DND-41 (cell line): ENCODE measurements at regions not wholly inside any gene's neighbourhood (a gene's known extent, or its start where the extent isn't known, plus 50 kb on each side); places are given as distances from the start of the nearest gene placed in this dataset.

Experiments
- ATAC-seq: fragments of 200-7000 bp; cut with Tn5 transposase; 3 replicates; pipeline ENCODE4 v1.9.1; 2021; ENCODE audit warnings: low read depth; ENCODE audit not compliant: insufficient read depth
- DNase-seq: peaks from one replicate; pipeline ENCODE4 v3.0.0-alpha.2; 2020
- H2AFZ ChIP-seq: 2 replicates; pipeline ENCODE4 v1.6.0; 2012; ENCODE audit warnings: low read depth, low read length
- H3K27ac ChIP-seq: 2 replicates; pipeline ENCODE4 v1.5.1; 2012; ENCODE audit warnings: low read length, inconsistent platforms
- H3K27me3 ChIP-seq: fragments of 200-600 bp; sonication (generic); 2 replicates; pipeline ENCODE4 v1.6.0; 2012; ENCODE audit warnings: low read length, mild to moderate bottlenecking, inconsistent platforms; ENCODE audit not compliant: insufficient read depth, poor library complexity
- H3K36me3 ChIP-seq: 2 replicates; pipeline ENCODE4 v1.5.1; 2012; ENCODE audit warnings: low read length, inconsistent platforms; ENCODE audit not compliant: insufficient read depth
- H3K4me1 ChIP-seq: 2 replicates; pipeline ENCODE4 v1.5.1; 2012; ENCODE audit warnings: mild to moderate bottlenecking, low read length; ENCODE audit not compliant: insufficient read depth
- H3K4me2 ChIP-seq: 2 replicates; pipeline ENCODE4 v1.6.0; 2012; ENCODE audit warnings: mild to moderate bottlenecking, moderate library complexity, low read length, inconsistent platforms; ENCODE audit not compliant: insufficient read depth
- H3K4me3 ChIP-seq, 2 experiments: fragments of 200-600 bp in 1 of 2; shearing (Covaris generic) in 1 of 2; 2 replicates each; pipeline ENCODE4 v1.5.1; 2012 to 2016; ENCODE audit warnings: inconsistent platforms in 2 of 2, low read length in 2 of 2, mild to moderate bottlenecking in 2 of 2, low read depth in 1 of 2, moderate library complexity in 1 of 2
- H3K79me2 ChIP-seq: 2 replicates; pipeline ENCODE4 v1.6.0; 2012; ENCODE audit warnings: low read length, inconsistent platforms; ENCODE audit not compliant: insufficient read depth
- H3K9ac ChIP-seq: 2 replicates; pipeline ENCODE4 v1.6.0; 2012; ENCODE audit warnings: low read depth, mild to moderate bottlenecking, inconsistent platforms, low read length, moderate library complexity
- H3K9me3 ChIP-seq: 2 replicates; pipeline ENCODE4 v1.5.1; 2012; ENCODE audit warnings: low read length, moderate library complexity, mild to moderate bottlenecking, inconsistent platforms; ENCODE audit not compliant: insufficient read depth, severe bottlenecking
- H4K20me1 ChIP-seq: 2 replicates; pipeline ENCODE4 v1.6.0; 2012; ENCODE audit warnings: low read length; ENCODE audit not compliant: insufficient read depth
- EZH2 ChIP-seq: IDR thresholded peaks from 3 replicates; pipeline ENCODE4 v1.6.1; 2012; ENCODE audit warnings: borderline replicate concordance, low read depth, mild to moderate bottlenecking, moderate library complexity, low read length, inconsistent platforms; ENCODE audit not compliant: severe bottlenecking
- TF ChIP-seq, protein P1 (sequence below): IDR thresholded peaks from 2 replicates; pipeline ENCODE4 v1.5.1; 2012; ENCODE audit warnings: borderline replicate concordance, low read length, moderate library complexity, mild to moderate bottlenecking; ENCODE audit not compliant: poor library complexity, severe bottlenecking; ENCODE audit errors: extremely low read depth

DNA sequence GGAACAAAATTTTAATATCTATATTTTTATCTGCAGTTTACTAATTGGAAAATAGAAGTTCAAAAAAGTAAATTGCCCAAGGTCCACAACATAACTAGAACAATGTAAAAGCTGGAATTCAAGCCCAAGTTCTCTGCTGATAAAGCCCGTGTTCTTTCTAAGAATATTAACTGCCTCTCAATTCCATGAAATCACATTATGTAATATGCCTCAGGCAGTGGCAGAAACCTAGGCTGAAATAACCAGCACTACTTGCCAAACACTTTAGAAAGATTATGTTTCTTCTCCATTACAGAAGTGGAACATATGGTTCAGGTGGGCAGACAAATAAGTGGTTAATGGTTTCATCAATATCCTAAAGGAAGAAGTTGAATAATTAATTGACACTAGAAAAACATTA, 56.7 kb upstream of the ADGRL3 start:
- TF ChIP-seq, protein P1, sequence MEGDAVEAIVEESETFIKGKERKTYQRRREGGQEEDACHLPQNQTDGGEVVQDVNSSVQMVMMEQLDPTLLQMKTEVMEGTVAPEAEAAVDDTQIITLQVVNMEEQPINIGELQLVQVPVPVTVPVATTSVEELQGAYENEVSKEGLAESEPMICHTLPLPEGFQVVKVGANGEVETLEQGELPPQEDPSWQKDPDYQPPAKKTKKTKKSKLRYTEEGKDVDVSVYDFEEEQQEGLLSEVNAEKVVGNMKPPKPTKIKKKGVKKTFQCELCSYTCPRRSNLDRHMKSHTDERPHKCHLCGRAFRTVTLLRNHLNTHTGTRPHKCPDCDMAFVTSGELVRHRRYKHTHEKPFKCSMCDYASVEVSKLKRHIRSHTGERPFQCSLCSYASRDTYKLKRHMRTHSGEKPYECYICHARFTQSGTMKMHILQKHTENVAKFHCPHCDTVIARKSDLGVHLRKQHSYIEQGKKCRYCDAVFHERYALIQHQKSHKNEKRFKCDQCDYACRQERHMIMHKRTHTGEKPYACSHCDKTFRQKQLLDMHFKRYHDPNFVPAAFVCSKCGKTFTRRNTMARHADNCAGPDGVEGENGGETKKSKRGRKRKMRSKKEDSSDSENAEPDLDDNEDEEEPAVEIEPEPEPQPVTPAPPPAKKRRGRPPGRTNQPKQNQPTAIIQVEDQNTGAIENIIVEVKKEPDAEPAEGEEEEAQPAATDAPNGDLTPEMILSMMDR = no peak
- no peak for TF ChIP-seq EZH2
- DNase-seq (no peak), ATAC-seq (no peak)

DNA sequence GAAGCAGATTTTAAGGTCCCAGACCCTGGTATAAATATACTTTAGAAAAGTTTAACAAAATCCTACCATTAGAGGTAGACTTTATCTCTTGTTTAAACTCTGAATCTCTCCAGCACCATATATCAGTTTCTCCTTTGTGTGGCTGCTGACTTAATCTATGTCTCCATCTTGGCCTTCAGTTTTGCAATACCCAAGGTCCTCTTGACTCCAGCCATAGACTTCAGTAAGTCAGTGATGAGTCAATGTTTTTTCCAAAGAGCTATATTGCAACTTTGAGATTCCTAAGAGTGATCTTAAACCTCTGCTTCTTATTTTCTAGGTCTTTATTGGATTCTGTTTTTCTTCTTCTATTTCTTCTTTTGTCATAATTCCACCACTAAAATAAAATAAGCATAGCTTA, 50.8 kb upstream of the ADGRL3 start:
- Histone ChIP-seq H3K4me3 (no peak overlapping the region), H3K4me2 (no peak overlapping the region), H3K9me3 (no peaks in the 10 kb centered on the region), H3K27ac (no peak overlapping the region), H4K20me1 (no peaks in the 10 kb centered on the region), H2AFZ (no peak overlapping the region), H3K79me2 (no peaks in the 10 kb centered on the region), H3K36me3 (no peaks in the 10 kb centered on the region), H3K4me1 (no peaks in the 10 kb centered on the region), H3K27me3 (no peaks in the 10 kb centered on the region), H3K9ac (no peak overlapping the region)
- TF ChIP-seq, protein P1 = no peak
- no peak for TF ChIP-seq EZH2
- no peak for DNase-seq
- ATAC-seq = no peak

More for the DNA sequence above, 56.7 kb upstream of the ADGRL3 start:
- Histone ChIP-seq H3K27ac (no peak overlapping the region), H3K27me3 (no peaks in the 10 kb centered on the region), H3K79me2 (no peaks in the 10 kb centered on the region), H3K4me2 (no peak overlapping the region), H3K4me3 (no peak overlapping the region), H3K4me1 (no peaks in the 10 kb centered on the region), H2AFZ (no peak overlapping the region), H3K36me3 (no peaks in the 10 kb centered on the region), H3K9ac (no peak overlapping the region), H4K20me1 (no peaks in the 10 kb centered on the region), H3K9me3 (no peaks in the 10 kb centered on the region)
